ENCODE measurements at regions not wholly inside any gene's neighbourhood (a gene's known extent, or its start where the extent isn't known, plus 50 kb on each side); places are given as distances from the start of the nearest gene placed in this dataset.

- Histone ChIP-seq H3K4me1 (ENCODE audit: insufficient read depth) (no peaks in the 10 kb centered on the region), H3K27me3 (ENCODE audit: insufficient read depth) (no peaks in the 10 kb centered on the region), H3K4me3 (no peak overlapping the region), H3F3A (replicated peaks; ENCODE audit: low read depth) (no peaks in the 10 kb centered on the region), H2AFZ (no peak overlapping the region), H3K9me2 (ENCODE audit: insufficient read depth) (no peaks in the 10 kb centered on the region), H3K79me2 (replicated peaks; ENCODE audit: insufficient read depth) (no peaks in the 10 kb centered on the region), H3K36me3 (ENCODE audit: insufficient read depth) (no peaks in the 10 kb centered on the region), H3K4me2 (no peak overlapping the region), H4K20me1 (replicated peaks; ENCODE audit: insufficient read depth) (no peaks in the 10 kb centered on the region), H3K27ac (ENCODE audit: low read depth) (no peak overlapping the region)
- peaks cover 4% of the 10 kb centered on the region for H3K27me3 Mint-ChIP-seq (ENCODE audit: insufficient read depth, low read depth, poor library complexity)
- peaks cover 8% of the 10 kb centered on the region; the same call in 1 of the 3 replicates for H3K36me3 Mint-ChIP-seq (ENCODE audit: low read depth)
- ATAC-seq (no peak), DNase-seq (ENCODE audit: low spot score) (no peak)
- no peak overlapping the region for H3K4me3 Mint-ChIP-seq
- H3K27ac Mint-ChIP-seq: no peak overlapping the region
- no peaks in the 10 kb centered on the region for H3K4me1 Mint-ChIP-seq
- H3K9me3 Mint-ChIP-seq: peaks cover 41% of the 10 kb centered on the region
- TF ChIP-seq NANOG (IDR thresholded peaks at IDR 0.05; ENCODE audit: borderline replicate concordance): no peak
- no peak for TF ChIP-seq POLR2AphosphoS5 (IDR thresholded peaks at IDR 0.05; ENCODE audit: low read depth)
- TF ChIP-seq ETS1 (IDR thresholded peaks at IDR 0.05): no peak
- no peak for TF ChIP-seq CREB1 (CRISPR knock-in tag; IDR thresholded peaks at IDR 0.05; ENCODE audit: low read depth)
- TF ChIP-seq REST (IDR thresholded peaks at IDR 0.05; ENCODE audit: unreplicated experiment): no peak
- no peak for TF ChIP-seq ZNF462 (CRISPR knock-in tag; IDR thresholded peaks at IDR 0.05)
Measured at GRCh38 chr7:145168427-145168826, 332.6 kb upstream of the TPK1 start.

Measured in GM23338 (cell line).